ENCODE measurements at regions not wholly inside any gene's neighbourhood (a gene's known extent, or its start where the extent isn't known, plus 50 kb on each side); places are given as distances from the start of the nearest gene placed in this dataset.

GRCh38 chr5:143559586-143560109 is 156.2 kb upstream of the NR3C1 start:
- no peak overlapping the region for H2BK12ac ChIP-seq (ENCODE audit: insufficient read length, low read depth, low read length)
- H2AFZ ChIP-seq (ENCODE audit: low read length) = no peak overlapping the region
- Mint-ChIP-seq H3K4me3 (no peak overlapping the region), H3K4me1 (peaks cover 6 to 7% of the 10 kb centered on the region in 2 experiments), H3K36me3 (ENCODE audit: insufficient read depth in 1 of 3, low read depth in 3 of 3) (no peaks in the 10 kb centered on the region), H3K27ac (no peak overlapping the region), H3K9me3 (no peaks in the 10 kb centered on the region), H3K27me3 (ENCODE audit: low read depth) (no peaks in the 10 kb centered on the region)
- no peaks in the 10 kb centered on the region for H3K27me3 ChIP-seq (ENCODE audit: insufficient read depth, low read length)
- no peak overlapping the region for H3K4ac ChIP-seq (ENCODE audit: low read depth, low read length)
- H3K23me2 ChIP-seq (ENCODE audit: insufficient read length, low read depth, low read length, poor library complexity, severe bottlenecking) = no peaks in the 10 kb centered on the region
- H4K91ac ChIP-seq (ENCODE audit: insufficient read length, low read depth, low read length) = no peak overlapping the region
- DNase-seq = no peak
- H2BK15ac ChIP-seq (ENCODE audit: low read depth, low read length) = no peak overlapping the region
- H3K79me2 ChIP-seq (ENCODE audit: insufficient read depth, low read length) = no peaks in the 10 kb centered on the region
- H3K9me3 ChIP-seq (ENCODE audit: control insufficient read depth, low read depth, low read length) = no peaks in the 10 kb centered on the region
- no peak overlapping the region for H2BK120ac ChIP-seq (ENCODE audit: low read depth, low read length, poor library complexity, severe bottlenecking)
- H3K18ac ChIP-seq (ENCODE audit: insufficient read length, low read depth, low read length) = no peak overlapping the region
- H4K20me1 ChIP-seq (ENCODE audit: control insufficient read depth, insufficient read depth, insufficient read length) = no peaks in the 10 kb centered on the region
- no CpG with 5 or more reads among the region's 1 CpG for WGBS (ENCODE audit: extremely low coverage, insufficient read length, low lambda C conversion rate)
- H3K79me1 ChIP-seq (ENCODE audit: insufficient read depth, low read depth, low read length, poor library complexity, severe bottlenecking) = no peaks in the 10 kb centered on the region
- H3K9ac ChIP-seq (ENCODE audit: extremely low read depth, insufficient read length, low read length) = no peak overlapping the region
- H2BK20ac ChIP-seq (ENCODE audit: low read depth, low read length, poor library complexity, severe bottlenecking) = no peak overlapping the region
- no peak overlapping the region for H3K23ac ChIP-seq (ENCODE audit: insufficient read length, low read depth, low read length)
- no peak overlapping the region for H3K14ac ChIP-seq (ENCODE audit: insufficient read depth, low read length)
- TF ChIP-seq CTCF (conservative IDR thresholded peaks at IDR 0.05) = no peak
- no peak overlapping the region for H2AK5ac ChIP-seq (ENCODE audit: insufficient read length, low read length)
- no peak overlapping the region for H3K27ac ChIP-seq (ENCODE audit: insufficient read length, low read depth, low read length)
- no peak overlapping the region for H2BK5ac ChIP-seq (ENCODE audit: insufficient read length, low read length)
- no peak overlapping the region for H4K5ac ChIP-seq (ENCODE audit: insufficient read length, low read depth, low read length)
- H4K8ac ChIP-seq (replicated peaks; ENCODE audit: insufficient read length, low read depth, low read length) = no peak overlapping the region
- H3K4me1 ChIP-seq (ENCODE audit: insufficient read depth, low read length) = peaks cover 2% of the 10 kb centered on the region
- H3K4me2 ChIP-seq (ENCODE audit: insufficient read depth, insufficient read length, low read length) = no peak overlapping the region
- H3K56ac ChIP-seq (ENCODE audit: insufficient read length, low read depth, low read length) = no peak overlapping the region
- H3T11ph ChIP-seq (ENCODE audit: low read length) = no peak overlapping the region

All from H9 (cell line).